H1 (cell line): ENCODE measurements at regions not wholly inside any gene's neighbourhood (a gene's known extent, or its start where the extent isn't known, plus 50 kb on each side); places are given as distances from the start of the nearest gene placed in this dataset.

Source experiments
- CEBPB ChIP-seq: IDR thresholded peaks from 2 replicates; pipeline ENCODE4 v1.6.1; 2012; ENCODE audit warnings: low read depth, low read length
- CHD7 ChIP-seq: fragments of 300-600 bp; sonication (generic); IDR thresholded peaks from 2 replicates; pipeline ENCODE4 v1.7.1; 2012; ENCODE audit warnings: low read length, moderate library complexity, mild to moderate bottlenecking, inconsistent platforms; ENCODE audit not compliant: insufficient replicate concordance
- NRF1 ChIP-seq: IDR thresholded peaks from 2 replicates; pipeline ENCODE4 v1.6.1; 2011; ENCODE audit warnings: mild to moderate bottlenecking, low read depth, low read length, improper control_type of control experiment
- PHF8 ChIP-seq: fragments of 200-600 bp; sonication (generic); conservative IDR thresholded peaks from 2 replicates; pipeline ENCODE4 v1.7.1; 2012; ENCODE audit warnings: low read depth, mild to moderate bottlenecking, inconsistent platforms, low read length, moderate library complexity

- TF ChIP-seq CHD7 = no peak
- no peak for TF ChIP-seq NRF1
- no peak for TF ChIP-seq CEBPB
- no peak for TF ChIP-seq PHF8
Observed at GRCh38 chr12:91810531-91811451, 334.9 kb downstream of the BTG1 start (continued).
